ENCODE measurements at regions not wholly inside any gene's neighbourhood (a gene's known extent, or its start where the extent isn't known, plus 50 kb on each side); places are given as distances from the start of the nearest gene placed in this dataset.

DNA sequence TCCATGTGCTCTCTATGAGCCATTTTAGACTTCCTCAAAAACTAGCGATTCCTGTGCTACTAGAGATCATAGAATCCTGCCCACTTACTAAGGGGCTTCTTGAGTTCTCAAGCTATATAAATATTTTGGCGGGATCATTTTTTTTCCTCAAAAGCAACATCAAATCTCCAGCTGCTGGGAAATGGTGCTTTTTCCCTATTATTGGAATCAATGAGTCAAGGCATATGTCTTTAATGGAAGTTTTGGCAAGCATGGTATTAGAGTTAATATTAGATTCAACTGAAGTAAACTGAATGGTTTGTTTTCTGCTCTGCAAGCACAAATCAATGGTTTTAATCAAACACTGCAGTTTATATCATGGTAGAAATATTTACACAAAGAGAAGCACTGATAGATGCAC is 369.9 kb upstream of the PTGER4 start:
- TF ChIP-seq CTCF (conservative IDR thresholded peaks at IDR 0.05; ENCODE audit: low read depth, low read length), result no peak
- TF ChIP-seq EZH2 (IDR thresholded peaks at IDR 0.05; ENCODE audit: borderline replicate concordance, low read depth, low read length, poor library complexity, severe bottlenecking), result no peak

Data from A673 (cell line).